GM18505 (cell line): ENCODE measurements at regions not wholly inside any gene's neighbourhood (a gene's known extent, or its start where the extent isn't known, plus 50 kb on each side); places are given as distances from the start of the nearest gene placed in this dataset.
A peak's percentile ranks its signal among the peaks of the same experiment; 100 is the strongest.

Experiments used
- ATAC-seq: cut with Tn5 transposase; IDR thresholded peaks from one replicate; pipeline ENCODE4 v1.9.1; 2021; ENCODE audit not compliant: unreplicated experiment
- POLR2A ChIP-seq: IDR thresholded peaks from 4 replicates; pipeline ENCODE4 v1.6.1; 2011; ENCODE audit warnings: borderline replicate concordance; ENCODE audit not compliant: insufficient read depth, insufficient read length; ENCODE audit errors: extremely low read depth

GRCh38 chrX:39320165-39320564 is 518.9 kb downstream of the MID1IP1 start:
- no peak for TF ChIP-seq POLR2A
- no peak for ATAC-seq

- TF ChIP-seq POLR2A = no peak
Measured at GRCh38 chrX:39322496-39322895, 521.2 kb downstream of the MID1IP1 start.

GRCh38 chrX:39324233-39324930 is 523.1 kb downstream of the MID1IP1 start:
- ATAC-seq = no peak
- TF ChIP-seq POLR2A = no peak

More at GRCh38 chrX:39322496-39322895, 521.2 kb downstream of the MID1IP1 start:
- ATAC-seq = no peak

- ATAC-seq = no peak
- TF ChIP-seq POLR2A = no peak
Measured at GRCh38 chrX:39327255-39327654, 526.0 kb downstream of the MID1IP1 start.

- TF ChIP-seq POLR2A = no peak
- no peak for ATAC-seq
Measured at GRCh38 chrX:39327705-39328104, 526.4 kb downstream of the MID1IP1 start.

- no peak for ATAC-seq
- no peak for TF ChIP-seq POLR2A
Measured at GRCh38 chrX:39328661-39329060, 527.4 kb downstream of the MID1IP1 start.

GRCh38 chrX:39331082-39331704 is 529.9 kb downstream of the MID1IP1 start:
- TF ChIP-seq POLR2A = no peak
- no peak for ATAC-seq

- no peak for ATAC-seq
- no peak for TF ChIP-seq POLR2A
Measured at GRCh38 chrX:39333451-39333850, 532.2 kb downstream of the MID1IP1 start.

GRCh38 chrX:39335513-39336235 is 534.4 kb downstream of the MID1IP1 start:
- no peak for TF ChIP-seq POLR2A
- ATAC-seq = no peak

GRCh38 chrX:39336671-39337311 is 535.5 kb downstream of the MID1IP1 start:
- no peak for TF ChIP-seq POLR2A
- peak; percentile 82 for ATAC-seq

- TF ChIP-seq POLR2A = no peak
- no peak for ATAC-seq
Measured at GRCh38 chrX:39337451-39337850, 536.2 kb downstream of the MID1IP1 start.

GRCh38 chrX:39338583-39338982 is 537.3 kb downstream of the MID1IP1 start:
- TF ChIP-seq POLR2A = no peak
- ATAC-seq = no peak

- TF ChIP-seq POLR2A = no peak
- ATAC-seq = no peak
Measured at GRCh38 chrX:39356119-39356807, 555.0 kb downstream of the MID1IP1 start.
